Mesodermal cell (in vitro differentiated cells): ENCODE measurements at regions not wholly inside any gene's neighbourhood (a gene's known extent, or its start where the extent isn't known, plus 50 kb on each side); places are given as distances from the start of the nearest gene placed in this dataset.

Experiments
- H3K27ac ChIP-seq: 2 replicates; pipeline ENCODE4 v1.7.0; 2013; ENCODE audit warnings: mild to moderate bottlenecking, low read depth, low read length, moderate library complexity; ENCODE audit not compliant: severe bottlenecking
- H3K36me3 ChIP-seq: 2 replicates; pipeline ENCODE4 v1.7.1; 2013; ENCODE audit warnings: mild to moderate bottlenecking, low read length, moderate library complexity; ENCODE audit not compliant: control insufficient read depth, insufficient read depth
- H3K4me1 ChIP-seq: one replicate; pipeline ENCODE4 v1.7.1; 2013; ENCODE audit warnings: mild to moderate bottlenecking, low read length; ENCODE audit not compliant: insufficient read depth, control insufficient read depth, poor library complexity, severe bottlenecking
- H3K4me3 ChIP-seq: 2 replicates; pipeline ENCODE4 v1.7.0; 2013; ENCODE audit warnings: low read length, control low read depth, mild to moderate bottlenecking; ENCODE audit not compliant: insufficient read depth, poor library complexity, severe bottlenecking; ENCODE audit errors: extremely low read depth
- H3K9me3 ChIP-seq: 2 replicates; pipeline ENCODE4 v1.7.1; 2013; ENCODE audit warnings: mild to moderate bottlenecking, low read length, moderate library complexity; ENCODE audit not compliant: control insufficient read depth
- WGBS, 2 experiments: methylation state at CpG; one replicate each; pipeline ENCODE4 v1.1.5; 2013; ENCODE audit warnings: missing lambda C conversion rate in 2 of 2; ENCODE audit not compliant: insufficient coverage in 2 of 2; 5-methylcytosine and 5-hydroxymethylcytosine counted together

DNA sequence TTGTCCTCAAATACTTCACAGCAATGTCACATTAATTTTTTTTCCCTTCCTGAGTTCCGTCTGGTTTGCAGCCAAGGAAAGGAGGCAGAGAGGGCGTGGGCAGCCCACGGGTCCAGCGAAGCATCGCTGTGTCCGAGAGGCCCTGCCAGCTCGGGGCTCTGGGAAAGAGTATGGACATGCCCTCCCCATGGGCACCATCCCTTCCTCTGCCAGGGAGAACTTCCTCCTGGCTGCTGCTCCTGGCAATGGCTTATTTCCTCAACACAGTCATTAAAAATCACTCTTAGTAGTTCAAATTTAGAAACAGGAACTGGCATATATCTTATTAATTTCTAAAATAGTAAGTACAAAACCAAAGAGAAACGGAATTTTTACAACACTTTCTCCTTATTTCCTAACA lies 115.4 kb downstream of the RIPK4 start:
- no peaks in the 10 kb centered on the region for H3K9me3 ChIP-seq
- H3K36me3 ChIP-seq, result no peaks in the 10 kb centered on the region
- H3K4me3 ChIP-seq, result no peak overlapping the region
- peaks cover 6% of the 10 kb centered on the region for H3K4me1 ChIP-seq
- 98 to 100% methylated on average over 1 to 8 of the region's 8 CpGs for WGBS, 2 experiments
- H3K27ac ChIP-seq, result no peak overlapping the region

DNA sequence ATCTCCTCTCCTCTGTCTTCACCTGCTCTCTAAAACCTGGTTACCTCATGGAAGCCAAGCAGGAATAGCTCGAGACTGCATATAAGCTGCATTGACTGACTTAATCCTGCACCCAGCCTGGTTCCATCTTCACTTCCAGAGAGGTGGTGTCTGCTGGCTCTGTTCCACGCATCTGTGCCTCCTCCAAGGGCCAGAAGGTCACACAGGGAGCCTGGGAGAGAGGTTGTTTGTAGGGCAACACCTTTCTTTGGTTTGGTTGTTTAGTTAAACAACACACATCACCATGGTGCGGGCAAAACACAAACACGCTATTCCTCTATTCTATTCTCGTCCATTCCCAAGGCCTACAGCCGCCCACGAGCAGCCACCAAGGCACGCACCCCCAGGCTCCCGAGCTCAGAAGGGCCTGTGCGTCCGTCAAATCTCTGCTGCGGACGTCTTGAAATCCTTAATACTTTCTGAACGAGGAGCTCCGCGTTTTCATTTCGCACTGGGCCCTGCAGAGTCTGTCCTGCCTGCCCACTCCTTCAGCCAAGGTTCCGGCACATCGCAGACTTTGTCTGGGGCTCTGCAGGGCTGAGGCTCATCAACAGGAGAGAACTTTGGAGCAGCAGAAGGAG lies 116.2 kb downstream of the RIPK4 start:
- peaks cover 6% of the 10 kb centered on the region for H3K4me1 ChIP-seq

DNA sequence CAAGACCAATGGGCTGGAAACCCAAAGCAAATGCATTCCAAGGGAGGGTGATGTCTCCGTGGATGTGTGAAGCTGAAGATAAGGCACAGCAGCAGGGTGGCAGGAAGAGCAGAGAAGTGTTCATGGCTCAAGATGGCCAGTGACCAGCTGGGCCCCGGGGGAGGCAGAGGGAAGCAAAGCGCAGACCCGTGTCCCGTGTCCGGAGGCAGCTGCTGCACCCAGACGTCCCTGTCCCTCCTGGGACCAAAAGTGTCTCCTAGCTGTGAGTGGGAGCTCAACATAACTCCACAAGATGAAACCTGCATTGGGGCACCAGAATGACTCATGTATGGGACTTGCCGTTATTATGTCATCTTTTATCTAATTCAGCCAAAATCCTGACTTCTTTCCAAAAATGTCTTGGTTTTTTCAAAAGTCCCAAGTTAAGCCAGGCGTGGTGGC lies 118.2 kb downstream of the RIPK4 start:
- Histone ChIP-seq H3K27ac (no peak overlapping the region), H3K4me3 (no peak overlapping the region), H3K9me3 (no peaks in the 10 kb centered on the region), H3K4me1 (peaks cover 6% of the 10 kb centered on the region), H3K36me3 (no peaks in the 10 kb centered on the region)
- 76 to 90% methylated on average over 8 of the region's 9 CpGs for WGBS, 2 experiments

More for the DNA sequence above, 116.2 kb downstream of the RIPK4 start:
- no peaks in the 10 kb centered on the region for H3K9me3 ChIP-seq
- H3K4me3 ChIP-seq, result no peak overlapping the region
- H3K36me3 ChIP-seq, result no peaks in the 10 kb centered on the region
- H3K27ac ChIP-seq, result no peak overlapping the region
- WGBS, 2 experiments, result 93 to 96% methylated on average over 18 of the region's 19 CpGs

- Histone ChIP-seq H3K4me3 (no peak overlapping the region), H3K4me1 (peaks cover 9% of the 10 kb centered on the region), H3K27ac (no peak overlapping the region), H3K36me3 (no peaks in the 10 kb centered on the region), H3K9me3 (no peaks in the 10 kb centered on the region)
- 89 to 98% methylated on average over 6 to 9 of the region's 9 CpGs for WGBS, 2 experiments
Measured at GRCh38 chr21:41647806-41648561, 118.9 kb downstream of the RIPK4 start.

DNA sequence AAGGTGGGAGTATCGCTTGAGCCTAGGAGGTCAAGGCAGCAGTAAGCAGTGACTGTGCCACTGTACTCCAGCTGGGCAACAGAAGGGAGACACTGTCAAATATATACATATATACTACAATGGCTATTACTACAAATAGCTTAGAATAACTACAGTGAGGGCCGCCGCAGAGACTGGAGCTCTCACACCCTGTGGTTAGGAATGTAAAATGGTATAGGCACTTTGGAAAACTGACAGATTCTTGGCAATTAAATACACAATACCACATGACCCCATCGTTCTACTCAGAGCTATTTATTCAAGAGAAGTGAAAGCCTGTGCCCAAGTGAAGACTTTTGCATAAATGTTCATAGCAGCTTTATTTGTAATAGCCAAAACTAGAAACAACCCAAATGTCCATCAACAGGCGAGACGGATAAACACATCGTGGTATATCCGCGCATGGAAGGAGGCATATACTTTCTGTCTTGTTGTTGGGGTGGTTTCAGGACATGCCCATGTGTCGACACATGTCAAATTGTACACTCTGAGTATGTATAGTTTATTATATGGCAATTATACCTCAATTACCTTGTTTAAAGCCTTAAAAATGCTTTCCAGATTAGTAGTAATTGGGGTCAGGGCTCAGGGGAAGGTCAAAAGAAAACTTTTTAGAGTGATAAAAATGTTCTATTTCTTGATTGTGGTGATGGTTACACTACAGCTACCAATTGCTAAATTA lies 123.4 kb downstream of the RIPK4 start:
- H3K36me3 ChIP-seq, result no peaks in the 10 kb centered on the region
- WGBS, 2 experiments, result 100% methylated on average over 1 of the region's 10 CpGs; no CpG with 5 or more reads in 1 of the 2 experiments
- peaks cover 26% of the 10 kb centered on the region for H3K4me1 ChIP-seq
- no peak overlapping the region for H3K27ac ChIP-seq
- H3K9me3 ChIP-seq, result no peaks in the 10 kb centered on the region
- no peak overlapping the region for H3K4me3 ChIP-seq

DNA sequence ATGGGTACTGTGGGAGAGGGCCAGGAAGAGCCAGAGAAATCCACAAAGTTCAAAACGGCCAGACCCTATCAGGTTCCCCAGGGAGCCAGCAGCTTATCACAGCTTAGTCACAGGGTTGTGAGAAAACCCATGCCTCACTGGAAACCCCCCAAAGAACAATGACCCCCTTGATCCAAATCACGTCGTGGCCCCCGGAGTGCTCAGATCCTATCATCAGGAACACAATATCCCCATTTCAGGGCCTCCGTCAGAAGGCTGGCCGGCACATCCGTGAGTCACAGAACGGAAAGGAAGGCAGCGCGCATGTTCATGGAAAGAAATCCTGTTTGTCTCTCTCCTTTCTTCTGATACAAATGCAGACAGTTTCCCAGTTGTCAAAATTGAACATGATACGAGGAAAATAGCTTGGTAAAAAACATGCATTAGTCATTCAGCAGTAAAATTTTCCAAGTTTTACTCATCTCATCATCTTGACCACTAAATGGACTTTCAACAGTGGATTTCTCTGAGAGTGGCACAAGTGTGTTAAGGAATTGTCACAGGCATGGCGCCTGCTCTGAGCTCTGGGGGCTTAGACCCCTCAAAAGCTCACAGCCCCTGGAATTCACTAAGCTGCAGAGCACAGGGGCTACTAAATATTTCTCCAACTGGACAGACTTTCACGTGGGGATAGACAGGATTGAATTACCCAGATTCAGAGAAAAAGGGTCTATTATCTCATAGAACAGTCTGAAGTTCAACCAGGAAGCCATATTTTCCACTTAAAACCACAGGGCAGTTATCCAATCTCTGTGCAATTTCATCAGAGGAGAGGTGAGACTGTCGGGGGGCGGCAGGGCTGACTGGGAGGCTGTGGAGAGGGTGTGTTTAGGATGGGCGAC lies 124.8 kb downstream of the RIPK4 start:
- no peaks in the 10 kb centered on the region for H3K36me3 ChIP-seq
- H3K27ac ChIP-seq, result peak overlapping the region; percentile 97
- H3K9me3 ChIP-seq, result no peaks in the 10 kb centered on the region
- H3K4me1 ChIP-seq, result peaks cover 22% of the 10 kb centered on the region
- 61 to 64% methylated on average over 9 to 12 of the region's 16 CpGs for WGBS, 2 experiments
- H3K4me3 ChIP-seq, result no peak overlapping the region

DNA sequence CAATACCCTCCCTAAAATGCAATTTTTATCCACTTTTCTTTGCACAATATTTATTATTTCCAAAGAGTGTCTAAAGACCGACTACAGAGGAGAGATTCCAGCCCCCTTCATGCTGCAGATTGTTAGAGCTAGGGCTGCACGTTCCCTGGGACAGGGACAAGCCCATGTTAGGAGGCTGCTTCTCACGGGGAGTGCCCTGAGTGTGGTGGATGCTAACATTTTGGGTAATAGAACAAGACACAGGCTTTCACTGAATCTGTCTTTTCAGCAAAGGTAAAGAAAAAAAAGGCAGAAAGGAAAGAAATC lies 125.4 kb downstream of the RIPK4 start:
- Histone ChIP-seq H3K9me3 (no peaks in the 10 kb centered on the region), H3K27ac (peak overlapping the region; percentile 97), H3K4me1 (peaks cover 22% of the 10 kb centered on the region), H3K36me3 (no peaks in the 10 kb centered on the region), H3K4me3 (no peak overlapping the region)
- WGBS, 2 experiments, result 55 to 67% methylated on average over 3 of the region's 3 CpGs

DNA sequence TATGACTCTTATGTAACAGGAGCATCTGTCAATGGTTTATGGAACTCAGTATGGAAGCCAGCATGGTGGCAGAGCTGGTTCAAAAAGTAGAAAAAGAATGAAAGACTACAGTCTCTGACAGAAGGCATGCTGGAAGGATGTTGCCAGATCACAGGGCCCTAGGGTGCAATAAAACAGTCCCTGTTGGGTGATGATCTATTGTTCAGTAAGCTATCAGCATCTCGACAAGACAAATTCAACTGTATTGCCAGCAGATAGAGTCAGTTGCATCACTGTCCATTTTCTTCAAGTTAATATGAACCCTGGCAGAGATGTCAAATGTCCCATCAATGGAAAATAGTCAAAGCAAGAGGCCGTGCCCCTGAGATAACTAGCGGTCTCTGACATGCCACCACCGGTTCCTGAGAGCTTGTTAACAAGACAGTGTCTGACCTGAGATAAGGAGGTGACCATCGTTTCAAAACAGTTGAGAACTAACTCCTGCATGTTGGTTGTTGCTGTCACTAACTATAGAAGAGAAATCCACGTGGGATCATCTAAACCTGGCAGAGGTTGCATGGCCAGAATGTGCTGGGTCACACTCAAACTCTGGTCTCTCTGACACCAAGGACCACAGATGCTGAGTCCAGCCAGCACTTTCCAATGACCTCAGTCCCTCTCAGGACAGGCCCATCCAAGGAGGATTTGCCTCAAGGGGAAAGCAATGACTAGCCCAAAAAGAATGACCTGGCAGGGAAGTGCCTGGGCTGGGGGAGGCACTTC lies 125.9 kb downstream of the RIPK4 start:
- Histone ChIP-seq H3K27ac (peak overlapping the region; percentile 97), H3K36me3 (no peaks in the 10 kb centered on the region), H3K9me3 (no peaks in the 10 kb centered on the region), H3K4me3 (no peak overlapping the region), H3K4me1 (peaks cover 22% of the 10 kb centered on the region)
- WGBS, 2 experiments, result 79 to 87% methylated on average over 6 of the region's 6 CpGs

- H3K27ac ChIP-seq, result no peak overlapping the region
- 79 to 84% methylated on average over 4 to 5 of the region's 5 CpGs for WGBS, 2 experiments
- no peaks in the 10 kb centered on the region for H3K9me3 ChIP-seq
- H3K4me1 ChIP-seq, result peaks cover 22% of the 10 kb centered on the region
- H3K4me3 ChIP-seq, result no peak overlapping the region
- no peaks in the 10 kb centered on the region for H3K36me3 ChIP-seq
Measured at GRCh38 chr21:41639766-41640165, 127.1 kb downstream of the RIPK4 start.

- Histone ChIP-seq H3K9me3 (no peaks in the 10 kb centered on the region), H3K4me1 (peaks cover 22% of the 10 kb centered on the region), H3K4me3 (no peak overlapping the region), H3K27ac (no peak overlapping the region), H3K36me3 (no peaks in the 10 kb centered on the region)
- 82 to 95% methylated on average over 8 to 10 of the region's 10 CpGs for WGBS, 2 experiments
Measured at GRCh38 chr21:41639336-41639735, 127.5 kb downstream of the RIPK4 start.
